Endothelial cell (in vitro differentiated cells): ENCODE measurements at regions not wholly inside any gene's neighbourhood (a gene's known extent, or its start where the extent isn't known, plus 50 kb on each side); places are given as distances from the start of the nearest gene placed in this dataset.

ENCODE experiments used
- DNase-seq: peaks from one replicate; pipeline ENCODE4 v3.0.0; 2021; ENCODE audit warnings: low spot score
- H3K27ac Mint-ChIP-seq: one replicate; pipeline ENCODE4 v1.8.0; 2021; ENCODE audit warnings: mixed read lengths, inconsistent platforms; ENCODE audit not compliant: unreplicated experiment
- H3K27me3 Mint-ChIP-seq: one replicate; pipeline ENCODE4 v1.8.0; 2021; ENCODE audit warnings: mild to moderate bottlenecking, moderate library complexity, mixed read lengths, inconsistent platforms; ENCODE audit not compliant: unreplicated experiment
- H3K36me3 Mint-ChIP-seq: one replicate; pipeline ENCODE4 v1.8.0; 2021; ENCODE audit warnings: mild to moderate bottlenecking, low read depth, mixed read lengths, inconsistent platforms; ENCODE audit not compliant: unreplicated experiment
- H3K4me1 Mint-ChIP-seq: one replicate; pipeline ENCODE4 v1.8.0; 2021; ENCODE audit warnings: mild to moderate bottlenecking, mixed read lengths, inconsistent platforms; ENCODE audit not compliant: unreplicated experiment
- H3K4me3 Mint-ChIP-seq: one replicate; pipeline ENCODE4 v1.8.0; 2021; ENCODE audit warnings: mild to moderate bottlenecking, mixed read lengths, inconsistent platforms; ENCODE audit not compliant: unreplicated experiment
- H3K9me3 Mint-ChIP-seq: one replicate; pipeline ENCODE4 v1.8.0; 2021; ENCODE audit warnings: mixed read lengths, inconsistent platforms; ENCODE audit not compliant: unreplicated experiment
- CTCF ChIP-seq: fragments of 200-600 bp; sonication (generic); IDR thresholded peaks from one replicate; pipeline ENCODE4 v1.5.0; 2021; ENCODE audit warnings: antibody characterized with exemption; ENCODE audit not compliant: unreplicated experiment

- no peak for DNase-seq
- Mint-ChIP-seq H3K27ac (no peak overlapping the region), H3K4me1 (no peaks in the 10 kb centered on the region), H3K36me3 (no peaks in the 10 kb centered on the region), H3K9me3 (no peaks in the 10 kb centered on the region), H3K27me3 (no peaks in the 10 kb centered on the region), H3K4me3 (no peak overlapping the region)
- no peak for TF ChIP-seq CTCF
These were observed 377.1 kb upstream of the SOX11 start for GRCh38 chr2:5315041-5315440.

GRCh38 chr2:5315512-5315911, 376.7 kb upstream of the SOX11 start:
- TF ChIP-seq CTCF: no peak
- Mint-ChIP-seq H3K4me3 (no peak overlapping the region), H3K36me3 (no peaks in the 10 kb centered on the region), H3K4me1 (no peaks in the 10 kb centered on the region), H3K27ac (no peak overlapping the region), H3K27me3 (no peaks in the 10 kb centered on the region), H3K9me3 (no peaks in the 10 kb centered on the region)
- DNase-seq: no peak

- no peaks in the 10 kb centered on the region for H3K9me3 Mint-ChIP-seq
- H3K4me1 Mint-ChIP-seq: no peaks in the 10 kb centered on the region
- no peak for TF ChIP-seq CTCF
- H3K36me3 Mint-ChIP-seq: no peaks in the 10 kb centered on the region
- no peaks in the 10 kb centered on the region for H3K27me3 Mint-ChIP-seq
- H3K4me3 Mint-ChIP-seq: no peak overlapping the region
- H3K27ac Mint-ChIP-seq: no peak overlapping the region
- no peak for DNase-seq
These were observed 376.1 kb upstream of the SOX11 start for GRCh38 chr2:5316001-5316490.

GRCh38 chr2:5319493-5319892, 372.7 kb upstream of the SOX11 start:
- no peak overlapping the region for H3K27ac Mint-ChIP-seq
- DNase-seq: no peak
- no peaks in the 10 kb centered on the region for H3K36me3 Mint-ChIP-seq
- H3K9me3 Mint-ChIP-seq: no peaks in the 10 kb centered on the region
- no peak for TF ChIP-seq CTCF
- H3K4me1 Mint-ChIP-seq: no peaks in the 10 kb centered on the region
- no peak overlapping the region for H3K4me3 Mint-ChIP-seq
- no peaks in the 10 kb centered on the region for H3K27me3 Mint-ChIP-seq

GRCh38 chr2:5322396-5322795, 369.8 kb upstream of the SOX11 start:
- DNase-seq: no peak
- Mint-ChIP-seq H3K27me3 (no peaks in the 10 kb centered on the region), H3K4me3 (no peak overlapping the region), H3K4me1 (no peaks in the 10 kb centered on the region), H3K27ac (no peak overlapping the region), H3K36me3 (no peaks in the 10 kb centered on the region), H3K9me3 (no peaks in the 10 kb centered on the region)
- TF ChIP-seq CTCF: no peak
